ENCODE measurements at regions not wholly inside any gene's neighbourhood (a gene's known extent, or its start where the extent isn't known, plus 50 kb on each side); places are given as distances from the start of the nearest gene placed in this dataset.
"Not testable (repeated sequence)": the region's sequence is repeated elsewhere in the genome, so short reads cannot be mapped to it uniquely, and the experiment has no call there.

- intact Hi-C loops (cut with DNase I) = no loop called here
Observed at GRCh38 chr6:51184046-51184445, 365.4 kb downstream of the TFAP2B start.

GRCh38 chr6:51193163-51193562, 374.5 kb downstream of the TFAP2B start:
- H3K36me3 ChIP-seq; intact Hi-C loops (cut with DNase I); H3K4me3 ChIP-seq; H3K4me1 ChIP-seq; H3K9me3 ChIP-seq; DNase-seq (ENCODE audit: extremely low spot score); H3K27ac ChIP-seq (replicated peaks in 1 of 4); H3K27me3 ChIP-seq: not testable (repeated sequence)
- 88% methylated on average over 7 of the region's 7 CpGs for WGBS

More at GRCh38 chr6:51184046-51184445, 365.4 kb downstream of the TFAP2B start:
- 76% methylated on average over 1 of the region's 1 CpG for WGBS
- no peak for DNase-seq (ENCODE audit: extremely low spot score)
- TF ChIP-seq POLR2AphosphoS5 (IDR thresholded peaks at IDR 0.05) = no peak
- no peak for TF ChIP-seq POLR2A (IDR thresholded peaks at IDR 0.05; ENCODE audit: low read depth)
- no peak for TF ChIP-seq CTCF (IDR thresholded peaks at IDR 0.05)
- TF ChIP-seq EP300 (IDR thresholded peaks at IDR 0.05) = no peak
- H3K27ac ChIP-seq (replicated peaks in 1 of 4) = no peak overlapping the region
- no peaks in the 10 kb centered on the region for H3K9me3 ChIP-seq
- peaks cover 0 to 4% (median 0%) of the 10 kb centered on the region in 4 donors for H3K27me3 ChIP-seq
- H3K36me3 ChIP-seq = no peaks in the 10 kb centered on the region
- no peaks in the 10 kb centered on the region for H3K4me1 ChIP-seq
- no peak overlapping the region for H3K4me3 ChIP-seq

DNA sequence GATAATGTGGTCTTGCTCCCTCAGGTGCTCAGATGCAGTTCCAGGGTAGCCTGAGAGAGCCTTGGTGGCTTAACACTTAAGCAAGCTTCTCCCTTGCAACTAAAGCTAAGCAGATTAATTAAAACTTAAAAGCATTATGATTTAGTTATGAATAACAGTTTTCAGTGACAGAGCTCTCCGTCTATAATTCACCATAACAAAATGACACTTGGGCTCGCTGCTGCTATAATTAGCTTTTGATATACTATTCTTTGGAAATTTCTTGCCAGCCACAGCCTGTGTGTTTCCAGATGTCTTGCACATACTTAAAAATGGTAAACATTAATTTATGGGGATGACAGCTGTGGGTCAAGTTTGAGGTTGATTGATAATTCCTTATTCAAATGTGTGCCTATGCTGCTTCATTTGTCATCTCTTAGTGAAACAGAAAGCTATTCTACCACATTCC, 380.5 kb downstream of the TFAP2B start:
- TF ChIP-seq POLR2A (IDR thresholded peaks at IDR 0.05; ENCODE audit: low read depth) (no peak), EP300 (IDR thresholded peaks at IDR 0.05) (no peak), POLR2AphosphoS5 (IDR thresholded peaks at IDR 0.05) (no peak), CTCF (IDR thresholded peaks at IDR 0.05) (no peak)
- Histone ChIP-seq H3K36me3 (no peaks in the 10 kb centered on the region), H3K4me3 (no peak overlapping the region), H3K27ac (replicated peaks in 1 of 4) (no peak overlapping the region), H3K27me3 (no peaks in the 10 kb centered on the region), H3K9me3 (no peaks in the 10 kb centered on the region), H3K4me1 (no peaks in the 10 kb centered on the region)
- DNase-seq (ENCODE audit: extremely low spot score) = no peak
- WGBS = 31% methylated on average over 2 of the region's 2 CpGs
- intact Hi-C loops (cut with DNase I) = no loop called here

GRCh38 chr6:51199733-51200260, 381.1 kb downstream of the TFAP2B start:
- H3K27ac ChIP-seq (replicated peaks in 1 of 4) = no peak overlapping the region
- intact Hi-C loops (cut with DNase I) = no loop called here
- no peaks in the 10 kb centered on the region for H3K4me1 ChIP-seq
- no peaks in the 10 kb centered on the region for H3K27me3 ChIP-seq
- H3K9me3 ChIP-seq = no peaks in the 10 kb centered on the region
- no peak for DNase-seq (ENCODE audit: extremely low spot score)
- no peaks in the 10 kb centered on the region for H3K36me3 ChIP-seq
- 37% methylated on average over 5 of the region's 5 CpGs for WGBS
- TF ChIP-seq EP300 (IDR thresholded peaks at IDR 0.05) = no peak
- TF ChIP-seq CTCF (IDR thresholded peaks at IDR 0.05) = no peak
- no peak overlapping the region for H3K4me3 ChIP-seq

DNA sequence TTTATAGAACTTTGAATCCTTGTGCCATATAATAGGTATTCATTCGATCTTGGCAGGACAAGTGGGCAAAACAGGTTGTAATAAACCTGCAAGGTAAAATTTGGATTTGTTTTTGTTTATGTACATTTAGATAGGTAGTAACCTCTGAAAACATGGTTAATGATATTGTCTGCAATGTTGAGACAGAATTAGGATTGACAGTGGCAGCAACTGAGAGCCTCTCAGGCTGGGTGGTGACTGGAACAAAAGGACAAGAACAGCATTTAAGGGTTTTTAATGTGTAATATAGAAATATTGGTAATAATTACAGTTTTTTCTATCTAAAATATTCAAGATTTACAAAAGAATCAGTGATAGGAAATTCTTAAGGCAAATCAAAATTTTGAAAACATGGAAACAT, 382.0 kb downstream of the TFAP2B start:
- no peak for DNase-seq (ENCODE audit: extremely low spot score)
- H3K27me3 ChIP-seq = no peaks in the 10 kb centered on the region
- H3K36me3 ChIP-seq = no peaks in the 10 kb centered on the region
- no peak for TF ChIP-seq EP300 (IDR thresholded peaks at IDR 0.05)
- no peak for TF ChIP-seq CTCF (IDR thresholded peaks at IDR 0.05)
- no peaks in the 10 kb centered on the region for H3K4me1 ChIP-seq
- intact Hi-C loops (cut with DNase I) = no loop called here
- 81% methylated on average over 1 of the region's 1 CpG for WGBS
- no peak overlapping the region for H3K4me3 ChIP-seq
- H3K9me3 ChIP-seq = no peaks in the 10 kb centered on the region
- no peak overlapping the region for H3K27ac ChIP-seq (replicated peaks in 1 of 4)

GRCh38 chr6:51202653-51203052, 384.0 kb downstream of the TFAP2B start:
- H3K36me3 ChIP-seq; H3K9me3 ChIP-seq; H3K4me3 ChIP-seq; H3K27me3 ChIP-seq; intact Hi-C loops (cut with DNase I); H3K27ac ChIP-seq (replicated peaks in 1 of 4); DNase-seq (ENCODE audit: extremely low spot score); H3K4me1 ChIP-seq: not testable (repeated sequence)
- 92% methylated on average over 12 of the region's 13 CpGs for whole genome bisulfite sequencing
